ENCODE measurements at regions not wholly inside any gene's neighbourhood (a gene's known extent, or its start where the extent isn't known, plus 50 kb on each side); places are given as distances from the start of the nearest gene placed in this dataset.

DNA sequence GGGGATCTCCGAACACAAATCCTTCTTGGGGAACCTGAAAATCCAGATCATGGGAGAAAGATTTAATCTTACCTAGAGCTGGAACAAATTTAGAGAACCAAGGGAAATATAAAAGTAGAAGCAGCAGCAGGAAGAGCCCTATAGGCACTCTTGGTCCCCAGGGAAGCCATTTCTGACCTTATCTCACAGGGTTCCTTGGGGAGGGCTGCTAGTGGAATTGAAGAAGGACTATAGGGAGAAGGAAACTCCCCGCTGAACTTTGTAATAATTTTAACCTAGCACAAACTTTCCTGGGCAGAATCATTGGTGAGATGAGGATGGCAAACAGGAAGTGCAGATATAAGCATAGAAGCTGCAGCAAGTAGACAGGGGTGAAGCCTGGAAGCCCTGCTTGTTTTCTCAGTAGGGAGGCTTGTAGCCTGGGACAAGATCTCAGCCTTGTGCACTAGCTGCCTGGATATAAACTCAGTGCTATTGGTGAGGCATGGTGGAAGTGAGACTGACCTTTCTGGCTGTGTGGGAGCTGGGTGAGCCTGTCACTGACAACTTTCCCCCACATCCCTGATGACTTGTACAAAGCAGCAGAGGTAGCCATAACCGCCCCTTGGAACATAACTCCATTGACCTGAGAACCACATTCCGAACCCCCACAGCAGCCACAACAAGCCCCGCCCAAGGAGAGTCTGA is 343.0 kb upstream of the TGFBR2 start:
- no peak for DNase-seq (ENCODE audit: low read depth, low spot score)
- TF ChIP-seq, protein P1, sequence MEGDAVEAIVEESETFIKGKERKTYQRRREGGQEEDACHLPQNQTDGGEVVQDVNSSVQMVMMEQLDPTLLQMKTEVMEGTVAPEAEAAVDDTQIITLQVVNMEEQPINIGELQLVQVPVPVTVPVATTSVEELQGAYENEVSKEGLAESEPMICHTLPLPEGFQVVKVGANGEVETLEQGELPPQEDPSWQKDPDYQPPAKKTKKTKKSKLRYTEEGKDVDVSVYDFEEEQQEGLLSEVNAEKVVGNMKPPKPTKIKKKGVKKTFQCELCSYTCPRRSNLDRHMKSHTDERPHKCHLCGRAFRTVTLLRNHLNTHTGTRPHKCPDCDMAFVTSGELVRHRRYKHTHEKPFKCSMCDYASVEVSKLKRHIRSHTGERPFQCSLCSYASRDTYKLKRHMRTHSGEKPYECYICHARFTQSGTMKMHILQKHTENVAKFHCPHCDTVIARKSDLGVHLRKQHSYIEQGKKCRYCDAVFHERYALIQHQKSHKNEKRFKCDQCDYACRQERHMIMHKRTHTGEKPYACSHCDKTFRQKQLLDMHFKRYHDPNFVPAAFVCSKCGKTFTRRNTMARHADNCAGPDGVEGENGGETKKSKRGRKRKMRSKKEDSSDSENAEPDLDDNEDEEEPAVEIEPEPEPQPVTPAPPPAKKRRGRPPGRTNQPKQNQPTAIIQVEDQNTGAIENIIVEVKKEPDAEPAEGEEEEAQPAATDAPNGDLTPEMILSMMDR (IDR thresholded peaks at IDR 0.05; ENCODE audit: insufficient read depth, low read length, missing control alignments): no peak
- CTCF ChIA-PET: no interaction called here
- POLR2A ChIA-PET: no interaction called here
- H3K4me3 ChIP-seq (ENCODE audit: low read depth, low read length): no peak overlapping the region

DNA sequence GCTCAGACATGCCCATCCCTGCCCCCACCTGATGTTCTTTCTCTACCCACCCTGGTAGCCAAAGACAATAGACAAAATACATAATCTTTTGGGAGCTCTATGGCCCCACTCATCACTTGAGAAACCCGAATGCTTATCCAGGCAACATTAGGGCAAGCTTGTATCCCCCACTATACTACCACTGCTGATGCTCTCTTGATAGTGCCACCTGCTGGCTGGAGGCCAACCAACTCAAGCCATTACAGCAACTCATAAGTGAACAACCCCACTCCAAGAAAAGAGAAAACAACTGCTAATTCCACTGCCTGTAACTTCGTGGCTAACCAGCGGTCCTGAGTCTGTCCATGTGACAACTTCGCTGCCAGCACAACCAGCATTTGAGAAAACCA is 342.5 kb upstream of the TGFBR2 start:
- POLR2A ChIA-PET: no interaction called here
- DNase-seq (ENCODE audit: low read depth, low spot score): no peak
- no peak overlapping the region for H3K4me3 ChIP-seq (ENCODE audit: low read depth, low read length)
- CTCF ChIA-PET: interaction anchor here (1.7 kb wide), 1 partner anchor 58 kb away, joined by 4 read pairs; no protein-coding TSS in a partner anchor
- TF ChIP-seq, protein P1 (IDR thresholded peaks at IDR 0.05; ENCODE audit: insufficient read depth, low read length, missing control alignments): no peak

DNA sequence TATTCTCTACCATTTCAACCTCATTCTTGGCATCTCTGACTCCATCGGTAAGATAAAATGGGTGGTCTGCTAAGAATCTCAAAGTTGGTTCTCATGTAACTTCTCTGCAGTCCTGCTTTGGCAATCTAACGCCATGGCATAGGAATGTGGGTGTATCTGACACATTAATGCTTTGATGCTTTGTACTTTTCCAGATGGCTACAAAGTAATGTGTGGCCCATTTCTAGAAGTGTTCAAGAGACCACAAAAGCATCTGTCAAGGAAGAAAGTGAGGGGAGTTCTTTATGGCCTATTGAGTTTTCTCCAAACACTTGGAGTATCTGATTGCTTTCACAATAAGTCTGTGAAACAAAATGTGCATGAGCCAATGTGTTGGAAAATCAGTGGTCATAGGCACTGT is 339.9 kb upstream of the TGFBR2 start:
- CTCF ChIA-PET: no interaction called here
- H3K4me3 ChIP-seq (ENCODE audit: low read depth, low read length): no peak overlapping the region
- DNase-seq (ENCODE audit: low read depth, low spot score): no peak
- TF ChIP-seq, protein P1 (IDR thresholded peaks at IDR 0.05; ENCODE audit: insufficient read depth, low read length, missing control alignments): no peak
- POLR2A ChIA-PET: no interaction called here

DNA sequence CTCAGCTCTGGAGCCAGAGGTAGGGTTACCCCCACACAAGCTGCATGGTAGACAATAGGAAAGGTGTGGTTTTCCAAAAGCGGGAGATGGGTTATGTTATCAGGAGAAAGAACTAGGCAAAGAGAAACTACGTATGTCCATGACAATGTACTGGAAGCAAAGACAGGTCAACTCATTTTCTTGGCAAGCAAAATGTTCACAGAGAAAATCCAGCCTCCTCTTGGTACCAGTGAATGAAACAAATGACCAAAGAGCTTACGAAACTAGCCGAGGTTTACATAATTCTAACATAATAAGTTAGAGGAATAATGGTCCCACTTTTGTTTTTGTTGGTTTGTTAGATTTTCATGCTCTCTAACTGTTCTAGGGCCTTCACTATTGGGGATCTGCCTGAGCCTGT is 338.1 kb upstream of the TGFBR2 start:
- CTCF ChIA-PET: no interaction called here
- DNase-seq (ENCODE audit: low read depth, low spot score): no peak
- TF ChIP-seq, protein P1 (IDR thresholded peaks at IDR 0.05; ENCODE audit: insufficient read depth, low read length, missing control alignments): no peak
- H3K4me3 ChIP-seq (ENCODE audit: low read depth, low read length): no peak overlapping the region
- POLR2A ChIA-PET: no interaction called here

DNA sequence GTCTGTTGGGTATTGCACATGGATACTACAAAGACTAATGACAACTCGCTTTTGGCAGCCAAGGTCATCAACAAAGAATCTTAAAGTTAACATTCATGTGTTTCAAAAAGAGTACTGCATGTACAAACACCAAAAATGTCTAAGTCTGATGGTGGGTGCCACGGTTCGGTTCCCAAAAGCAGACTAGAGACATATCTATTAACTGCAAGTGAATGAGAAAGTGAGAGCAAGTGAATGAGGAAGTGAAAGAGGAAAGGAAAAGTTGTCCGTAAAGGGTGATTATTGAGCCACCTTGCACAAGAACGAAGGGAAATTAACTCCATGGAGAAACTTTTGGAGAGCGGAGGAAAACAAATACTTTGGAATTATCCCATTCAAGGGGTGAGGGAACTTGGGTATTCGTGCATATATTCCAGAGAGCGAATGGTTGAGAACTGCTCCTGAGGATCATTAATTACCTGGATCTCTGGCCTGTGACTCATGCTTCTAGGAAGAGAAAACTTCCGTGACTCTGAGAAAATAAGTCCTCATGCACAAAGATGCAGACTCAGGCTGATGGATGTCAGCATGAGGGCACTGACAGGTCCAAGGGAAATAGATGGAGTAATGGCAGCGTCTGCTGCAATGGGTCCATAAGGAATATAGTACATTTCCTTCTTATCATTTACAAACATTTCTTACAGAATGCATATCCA is 336.5 kb upstream of the TGFBR2 start:
- CTCF ChIA-PET: no interaction called here
- POLR2A ChIA-PET: no interaction called here
- H3K4me3 ChIP-seq (ENCODE audit: low read depth, low read length): no peak overlapping the region
- TF ChIP-seq, protein P1 (IDR thresholded peaks at IDR 0.05; ENCODE audit: insufficient read depth, low read length, missing control alignments): no peak
- no peak for DNase-seq (ENCODE audit: low read depth, low spot score)

DNA sequence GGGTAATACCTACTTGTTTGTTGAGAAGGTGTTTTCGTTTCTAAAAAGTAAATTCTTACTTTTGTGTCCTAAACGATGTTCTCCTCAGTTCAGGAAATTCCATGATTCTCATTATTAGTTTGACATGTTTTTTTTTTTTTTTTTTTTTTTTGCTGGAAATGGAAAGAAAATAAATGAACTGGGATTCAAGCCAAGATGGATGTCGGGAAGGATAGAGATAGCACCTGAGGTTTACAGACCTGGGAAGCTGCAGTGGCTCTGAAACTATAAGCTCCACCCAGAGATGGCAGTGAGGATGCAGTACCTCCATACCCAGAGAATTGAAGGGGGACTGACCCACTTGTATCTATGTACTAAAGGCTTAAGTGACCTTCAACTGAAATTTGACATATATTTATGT is 334.6 kb upstream of the TGFBR2 start:
- ChIA-PET CTCF (no interaction called here), POLR2A (no interaction called here)
- no peak for DNase-seq (ENCODE audit: low read depth, low spot score)
- TF ChIP-seq, protein P1 (IDR thresholded peaks at IDR 0.05; ENCODE audit: insufficient read depth, low read length, missing control alignments): no peak
- H3K4me3 ChIP-seq (ENCODE audit: low read depth, low read length): no peak overlapping the region
